ENCODE measurements at regions not wholly inside any gene's neighbourhood (a gene's known extent, or its start where the extent isn't known, plus 50 kb on each side); places are given as distances from the start of the nearest gene placed in this dataset.

DNA sequence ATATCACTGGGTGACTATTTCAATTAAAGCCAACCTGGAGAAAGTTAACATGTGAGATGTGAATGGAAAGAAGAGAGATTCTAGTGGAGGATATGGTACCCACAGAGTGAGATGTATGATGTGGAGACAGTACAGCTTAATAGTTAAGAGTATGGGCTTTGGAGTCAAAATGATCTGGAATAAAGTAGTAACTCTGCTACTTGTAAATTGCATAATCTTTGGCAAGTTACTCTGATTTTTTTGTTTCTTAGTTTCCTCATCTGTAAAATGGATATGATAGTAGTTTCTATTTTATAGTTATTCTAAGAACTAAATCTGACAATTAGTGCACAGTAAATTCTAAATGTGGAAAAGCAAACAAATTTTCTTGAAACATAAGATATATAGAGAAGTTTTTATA lies 79.2 kb downstream of the ISOC1 start:
- TF ChIP-seq, protein P1, sequence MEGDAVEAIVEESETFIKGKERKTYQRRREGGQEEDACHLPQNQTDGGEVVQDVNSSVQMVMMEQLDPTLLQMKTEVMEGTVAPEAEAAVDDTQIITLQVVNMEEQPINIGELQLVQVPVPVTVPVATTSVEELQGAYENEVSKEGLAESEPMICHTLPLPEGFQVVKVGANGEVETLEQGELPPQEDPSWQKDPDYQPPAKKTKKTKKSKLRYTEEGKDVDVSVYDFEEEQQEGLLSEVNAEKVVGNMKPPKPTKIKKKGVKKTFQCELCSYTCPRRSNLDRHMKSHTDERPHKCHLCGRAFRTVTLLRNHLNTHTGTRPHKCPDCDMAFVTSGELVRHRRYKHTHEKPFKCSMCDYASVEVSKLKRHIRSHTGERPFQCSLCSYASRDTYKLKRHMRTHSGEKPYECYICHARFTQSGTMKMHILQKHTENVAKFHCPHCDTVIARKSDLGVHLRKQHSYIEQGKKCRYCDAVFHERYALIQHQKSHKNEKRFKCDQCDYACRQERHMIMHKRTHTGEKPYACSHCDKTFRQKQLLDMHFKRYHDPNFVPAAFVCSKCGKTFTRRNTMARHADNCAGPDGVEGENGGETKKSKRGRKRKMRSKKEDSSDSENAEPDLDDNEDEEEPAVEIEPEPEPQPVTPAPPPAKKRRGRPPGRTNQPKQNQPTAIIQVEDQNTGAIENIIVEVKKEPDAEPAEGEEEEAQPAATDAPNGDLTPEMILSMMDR (conservative IDR thresholded peaks at IDR 0.05; ENCODE audit: low read length): no peak
- TF ChIP-seq EZH2phosphoT487 (IDR thresholded peaks at IDR 0.05; ENCODE audit: borderline replicate concordance, low read depth, low read length): no peak

Data from OCI-LY7 (cell line).